UCSD-AML1 (cell line): ENCODE measurements at regions not wholly inside any gene's neighbourhood (a gene's known extent, or its start where the extent isn't known, plus 50 kb on each side); places are given as distances from the start of the nearest gene placed in this dataset.

Experiments used
- DNase-seq: peaks from one replicate; lab custom pipeline; 2025; ENCODE audit not compliant: unreplicated experiment; lab: John Stamatoyannopoulos, UW

- no peak for DNase-seq
Measured at GRCh38 chr1:80731241-80731894, 1069.4 kb upstream of the ADGRL2 start.

GRCh38 chr1:80722611-80723010 lies 1078.1 kb upstream of the ADGRL2 start:
- DNase-seq = no peak

GRCh38 chr1:80706526-80706925 lies 1094.2 kb upstream of the ADGRL2 start:
- DNase-seq = no peak

GRCh38 chr1:80678438-80678837 lies 1122.3 kb upstream of the ADGRL2 start:
- no peak for DNase-seq

GRCh38 chr1:80675454-80675853 lies 1125.3 kb upstream of the ADGRL2 start:
- no peak for DNase-seq

GRCh38 chr1:80673935-80674597 lies 1126.7 kb upstream of the ADGRL2 start:
- no peak for DNase-seq

GRCh38 chr1:80668372-80668771 lies 1132.4 kb upstream of the ADGRL2 start:
- DNase-seq = no peak

GRCh38 chr1:80666073-80666472 lies 1134.7 kb upstream of the ADGRL2 start:
- DNase-seq = no peak

GRCh38 chr1:80659161-80659560 lies 1141.6 kb upstream of the ADGRL2 start:
- no peak for DNase-seq

GRCh38 chr1:80657707-80658106 lies 1143.0 kb upstream of the ADGRL2 start:
- DNase-seq = no peak

GRCh38 chr1:80657044-80657643 lies 1143.6 kb upstream of the ADGRL2 start:
- DNase-seq = no peak

- no peak for DNase-seq
Measured at GRCh38 chr1:80656641-80657040, 1144.1 kb upstream of the ADGRL2 start.

- DNase-seq = no peak
Measured at GRCh38 chr1:80656014-80656636, 1144.6 kb upstream of the ADGRL2 start.

GRCh38 chr1:80646053-80646452 lies 1154.7 kb upstream of the ADGRL2 start:
- no peak for DNase-seq

- DNase-seq = no peak
Measured at GRCh38 chr1:80645621-80646020, 1155.1 kb upstream of the ADGRL2 start.

- no peak for DNase-seq
Measured at GRCh38 chr1:80640978-80641377, 1159.8 kb upstream of the ADGRL2 start.

GRCh38 chr1:80639777-80640533 lies 1160.8 kb upstream of the ADGRL2 start:
- no peak for DNase-seq

GRCh38 chr1:80633947-80634706 lies 1166.6 kb upstream of the ADGRL2 start:
- no peak for DNase-seq

- no peak for DNase-seq
Measured at GRCh38 chr1:80632284-80632683, 1168.5 kb upstream of the ADGRL2 start.

GRCh38 chr1:80629304-80629837 lies 1171.4 kb upstream of the ADGRL2 start:
- DNase-seq = no peak
